Uterus (tissue), 3 donors: ENCODE measurements at regions not wholly inside any gene's neighbourhood (a gene's known extent, or its start where the extent isn't known, plus 50 kb on each side); places are given as distances from the start of the nearest gene placed in this dataset.

ENCODE experiments used
- DNase-seq, 2 donors: peaks; one replicate each; pipeline ENCODE4 v3.0.0-alpha.2; 2019 to 2020
- H3K27ac ChIP-seq, 2 donors: fragments of 200-600 bp; sonication (generic); 1 replicate in 1 of 2; 2 replicates in 1 of 2; pipeline ENCODE4 v1.5.1; 2016 to 2018
- H3K27me3 ChIP-seq, 2 donors: fragments of 200-600 bp; sonication (generic); one replicate each; pipeline ENCODE4 v1.5.1; 2018 to 2019; ENCODE audit warnings: control low read depth in 1 of 2
- H3K36me3 ChIP-seq, 2 donors: fragments of 200-600 bp; sonication (generic); one replicate each; pipeline ENCODE4 v1.5.1; 2019; ENCODE audit warnings: control low read depth in 1 of 2
- H3K4me1 ChIP-seq, 2 donors: fragments of 200-600 bp; sonication (generic); one replicate each; pipeline ENCODE4 v1.5.1; 2018 to 2019; ENCODE audit warnings: control low read depth in 1 of 2
- H3K4me3 ChIP-seq, 2 donors: fragments of 200-600 bp; sonication (generic); 1 replicate in 1 of 2; 2 replicates in 1 of 2; pipeline ENCODE4 v1.5.1; 2018 to 2019; ENCODE audit warnings: mild to moderate bottlenecking in 1 of 2
- H3K9me3 ChIP-seq, 2 donors: fragments of 200-600 bp; sonication (generic); one replicate each; pipeline ENCODE4 v1.5.1; 2019; ENCODE audit warnings: control low read depth in 1 of 2
- POLR2A ChIP-seq, 2 donors: fragments of 450-650 bp; IDR thresholded peaks; one replicate each; pipeline ENCODE4 v1.6.1; 2016; ENCODE audit warnings: antibody characterized with exemption in 2 of 2, mild to moderate bottlenecking in 1 of 2, moderate library complexity in 1 of 2
- intact Hi-C: fragments of 100-400 bp; cut with DNase I; formaldehyde crosslinking; loops from one replicate; pipeline ENCODE4 v1.15.1; 2023; ENCODE audit warnings: low total_unique reads
- TF ChIP-seq, protein P1 (sequence below), 4 experiments: fragments of 200-600 bp in 2 of 4; fragments of 450-650 bp in 2 of 4; sonication (generic) in 2 of 4; IDR thresholded peaks; one replicate each; pipeline ENCODE4 v1.5.1; 2016 to 2019; ENCODE audit warnings: antibody characterized with exemption in 4 of 4, mild to moderate bottlenecking in 2 of 4, moderate library complexity in 1 of 4
- donor health status: DM: yes; HTN: yes; CAD: no.

DNA sequence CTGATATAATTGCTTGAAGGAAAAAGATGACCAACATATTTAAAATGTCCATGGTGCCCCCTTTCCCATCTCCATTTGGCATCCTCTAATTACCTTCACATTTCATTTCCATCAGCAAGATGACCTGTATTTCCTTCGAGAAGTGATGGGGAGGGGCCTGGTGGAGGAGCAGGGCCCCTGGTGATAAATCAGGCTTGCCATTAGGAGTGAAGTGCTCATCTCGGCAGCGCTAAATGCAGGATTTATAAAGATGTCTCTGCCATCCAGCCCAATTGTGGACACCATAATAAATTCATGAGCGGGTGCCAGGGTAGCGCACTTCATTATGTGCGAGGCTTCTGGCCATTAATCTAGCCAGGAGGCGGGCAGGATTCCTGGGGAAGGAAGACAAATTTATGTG is 101.5 kb upstream of the IRX6 start:
- no peaks in the 10 kb centered on the region for H3K36me3 ChIP-seq
- no peaks in the 10 kb centered on the region for H3K4me1 ChIP-seq
- no peaks in the 10 kb centered on the region for H3K27me3 ChIP-seq
- no peak overlapping the region for H3K27ac ChIP-seq
- no peak for TF ChIP-seq POLR2A (IDR thresholded peaks at IDR 0.05)
- TF ChIP-seq, protein P1, sequence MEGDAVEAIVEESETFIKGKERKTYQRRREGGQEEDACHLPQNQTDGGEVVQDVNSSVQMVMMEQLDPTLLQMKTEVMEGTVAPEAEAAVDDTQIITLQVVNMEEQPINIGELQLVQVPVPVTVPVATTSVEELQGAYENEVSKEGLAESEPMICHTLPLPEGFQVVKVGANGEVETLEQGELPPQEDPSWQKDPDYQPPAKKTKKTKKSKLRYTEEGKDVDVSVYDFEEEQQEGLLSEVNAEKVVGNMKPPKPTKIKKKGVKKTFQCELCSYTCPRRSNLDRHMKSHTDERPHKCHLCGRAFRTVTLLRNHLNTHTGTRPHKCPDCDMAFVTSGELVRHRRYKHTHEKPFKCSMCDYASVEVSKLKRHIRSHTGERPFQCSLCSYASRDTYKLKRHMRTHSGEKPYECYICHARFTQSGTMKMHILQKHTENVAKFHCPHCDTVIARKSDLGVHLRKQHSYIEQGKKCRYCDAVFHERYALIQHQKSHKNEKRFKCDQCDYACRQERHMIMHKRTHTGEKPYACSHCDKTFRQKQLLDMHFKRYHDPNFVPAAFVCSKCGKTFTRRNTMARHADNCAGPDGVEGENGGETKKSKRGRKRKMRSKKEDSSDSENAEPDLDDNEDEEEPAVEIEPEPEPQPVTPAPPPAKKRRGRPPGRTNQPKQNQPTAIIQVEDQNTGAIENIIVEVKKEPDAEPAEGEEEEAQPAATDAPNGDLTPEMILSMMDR (IDR thresholded peaks at IDR 0.05) = no peak
- no peak overlapping the region for H3K4me3 ChIP-seq
- H3K9me3 ChIP-seq = no peaks in the 10 kb centered on the region
- DNase-seq = no peak
- intact Hi-C loops = no loop called here

DNA sequence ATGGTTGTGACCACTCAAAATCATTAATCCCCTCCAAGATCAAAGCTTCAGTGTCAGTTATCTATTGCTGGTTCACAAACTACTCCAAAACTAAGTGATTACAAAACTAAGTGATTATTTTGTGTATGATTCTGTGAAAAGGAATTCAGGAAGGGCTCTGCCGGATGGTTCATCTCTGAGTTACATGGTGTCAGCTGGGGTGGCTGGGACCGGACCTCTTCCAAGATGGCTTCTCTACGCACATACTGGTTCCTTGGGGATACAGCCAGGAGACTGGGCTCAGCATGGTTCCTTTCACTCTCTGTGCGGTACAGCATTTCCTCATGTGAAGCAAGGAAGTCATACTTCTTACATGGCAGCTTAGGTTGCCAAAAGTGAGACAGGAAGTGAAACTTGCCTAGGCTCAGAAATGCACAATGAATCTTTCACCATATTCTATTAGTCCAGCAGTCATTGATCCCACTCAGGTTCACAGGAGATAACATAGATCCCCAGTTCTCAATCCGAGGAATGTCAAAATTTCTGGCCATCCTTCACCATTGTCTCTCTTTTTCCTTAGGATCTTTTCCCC is 97.9 kb upstream of the IRX6 start:
- intact Hi-C loops = no loop called here
- H3K27me3 ChIP-seq = no peaks in the 10 kb centered on the region
- TF ChIP-seq, protein P1 (IDR thresholded peaks at IDR 0.05) = no peak
- TF ChIP-seq POLR2A (IDR thresholded peaks at IDR 0.05) = no peak
- DNase-seq = no peak
- H3K36me3 ChIP-seq = no peaks in the 10 kb centered on the region
- H3K4me3 ChIP-seq = no peak overlapping the region
- no peak overlapping the region for H3K27ac ChIP-seq
- H3K4me1 ChIP-seq = no peaks in the 10 kb centered on the region
- H3K9me3 ChIP-seq = no peaks in the 10 kb centered on the region

DNA sequence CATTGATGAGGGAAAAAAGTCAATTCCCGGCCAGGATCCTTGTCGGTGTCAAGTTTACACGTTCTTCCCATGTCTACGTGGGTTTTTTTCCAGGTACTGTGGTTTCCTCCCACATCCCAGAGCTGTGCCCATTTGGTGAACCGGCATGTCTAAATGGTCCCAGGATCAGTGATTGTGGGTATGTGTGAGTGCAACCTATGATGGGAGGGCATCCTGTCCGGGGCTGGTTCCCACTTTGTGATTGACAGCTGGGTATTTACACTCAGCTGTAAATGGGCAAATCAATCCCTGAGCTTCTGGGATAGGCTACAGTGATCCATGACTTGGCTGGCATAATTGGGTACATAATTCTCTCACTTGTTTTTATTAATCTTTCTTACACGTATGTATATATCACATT is 91.2 kb upstream of the IRX6 start:
- Histone ChIP-seq H3K4me1 (no peaks in the 10 kb centered on the region), H3K9me3 (no peaks in the 10 kb centered on the region), H3K27ac (no peak overlapping the region), H3K4me3 (no peak overlapping the region), H3K36me3 (no peaks in the 10 kb centered on the region), H3K27me3 (peaks cover 0 to 6% of the 10 kb centered on the region in 2 donors)
- DNase-seq = no peak
- intact Hi-C loops = no loop called here
- no peak for TF ChIP-seq POLR2A (IDR thresholded peaks at IDR 0.05)
- TF ChIP-seq, protein P1 (IDR thresholded peaks at IDR 0.05) = no peak

DNA sequence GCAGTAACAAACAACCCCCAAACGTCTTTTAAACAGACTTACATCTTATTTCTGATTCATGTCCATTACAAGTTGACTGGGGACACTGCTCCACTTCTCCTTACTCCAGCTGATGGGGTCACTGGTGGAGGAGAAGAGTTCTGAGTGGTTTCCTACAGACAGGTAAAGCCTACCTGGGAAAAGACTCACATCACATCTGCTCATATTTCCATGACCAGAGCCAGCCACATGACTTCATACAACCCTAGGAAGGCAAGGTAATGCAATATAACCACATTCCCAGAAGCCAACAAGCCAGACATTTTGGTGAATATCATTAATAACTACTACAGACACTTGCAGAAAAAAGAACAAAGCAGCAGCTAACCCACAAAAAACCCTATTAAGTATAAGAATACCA is 90.5 kb upstream of the IRX6 start:
- Histone ChIP-seq H3K9me3 (no peaks in the 10 kb centered on the region), H3K4me1 (no peaks in the 10 kb centered on the region), H3K27ac (no peak overlapping the region), H3K4me3 (no peak overlapping the region), H3K36me3 (no peaks in the 10 kb centered on the region), H3K27me3 (peaks cover 0 to 6% of the 10 kb centered on the region in 2 donors)
- intact Hi-C loops = no loop called here
- TF ChIP-seq, protein P1 (IDR thresholded peaks at IDR 0.05) = no peak
- no peak for TF ChIP-seq POLR2A (IDR thresholded peaks at IDR 0.05)
- no peak for DNase-seq

DNA sequence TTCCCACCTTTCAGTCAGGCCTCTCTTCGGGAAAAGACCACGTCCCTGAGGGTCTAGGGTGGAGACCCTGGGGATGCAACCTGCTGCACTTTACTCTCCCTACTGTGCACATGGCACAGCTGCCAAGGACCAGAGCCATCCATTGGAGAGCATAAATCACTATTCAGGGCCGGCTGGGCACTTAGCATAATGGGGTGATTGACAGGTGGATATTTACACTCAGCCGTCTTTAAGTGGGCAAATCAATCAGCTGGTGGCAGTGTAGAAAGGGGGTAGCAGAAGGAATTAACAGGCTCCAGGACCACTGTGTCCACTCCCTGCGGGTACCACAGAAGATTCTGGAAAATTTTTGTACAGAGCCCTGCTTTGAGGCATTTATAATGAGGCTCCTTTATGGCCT is 87.3 kb upstream of the IRX6 start:
- DNase-seq = no peak
- intact Hi-C loops = no loop called here
- Histone ChIP-seq H3K27me3 (peaks cover 0 to 6% of the 10 kb centered on the region in 2 donors), H3K9me3 (no peaks in the 10 kb centered on the region), H3K27ac (no peak overlapping the region), H3K4me3 (no peak overlapping the region), H3K4me1 (no peaks in the 10 kb centered on the region), H3K36me3 (no peaks in the 10 kb centered on the region)
- no peak for TF ChIP-seq POLR2A (IDR thresholded peaks at IDR 0.05)
- TF ChIP-seq, protein P1 (IDR thresholded peaks at IDR 0.05) = no peak
